Small intestine (tissue), 7 donors: ENCODE measurements at regions not wholly inside any gene's neighbourhood (a gene's known extent, or its start where the extent isn't known, plus 50 kb on each side); places are given as distances from the start of the nearest gene placed in this dataset.

Experiments used
- DNase-seq, 2 donors: peaks; one replicate each; pipeline versions ENCODE4 v3.0.0 to v3.0.0-alpha.2; 2013
- FAIRE-seq: peaks from 2 replicates; lab custom pipeline; 2012; peaks lifted over from hg19 to GRCh38; lab: Jason Lieb, UNC
- H3K27ac ChIP-seq, 3 donors: one replicate each; pipeline ENCODE4 v1.5.1; 2013; ENCODE audit warnings: low read length in 2 of 3, mild to moderate bottlenecking in 2 of 3, control low read depth in 1 of 3, inconsistent platforms in 1 of 3, low read depth in 1 of 3, moderate library complexity in 1 of 3
- H3K27me3 ChIP-seq, 3 donors: one replicate each; pipeline ENCODE4 v1.6.1; 2013; ENCODE audit warnings: low read length in 3 of 3, inconsistent platforms in 1 of 3; ENCODE audit not compliant: control insufficient read depth in 3 of 3, insufficient read depth in 3 of 3
- H3K36me3 ChIP-seq, 3 donors: one replicate each; pipeline ENCODE4 v1.6.1; 2013; ENCODE audit warnings: low read length in 3 of 3, inconsistent platforms in 1 of 3, low read depth in 1 of 3, mild to moderate bottlenecking in 1 of 3, moderate library complexity in 1 of 3; ENCODE audit not compliant: control insufficient read depth in 3 of 3, insufficient read depth in 2 of 3
- H3K4me1 ChIP-seq, 3 donors: one replicate each; pipeline ENCODE4 v1.6.1; 2013; ENCODE audit warnings: low read length in 2 of 3, inconsistent platforms in 1 of 3, low read depth in 1 of 3, mild to moderate bottlenecking in 1 of 3, moderate library complexity in 1 of 3; ENCODE audit not compliant: control insufficient read depth in 3 of 3, insufficient read depth in 2 of 3
- H3K4me3 ChIP-seq, 3 donors: one replicate each; pipeline ENCODE4 v1.5.1; 2013; ENCODE audit warnings: low read length in 3 of 3, control low read depth in 1 of 3, inconsistent platforms in 1 of 3, low read depth in 1 of 3, mild to moderate bottlenecking in 1 of 3, moderate library complexity in 1 of 3
- H3K9me3 ChIP-seq, 2 donors: one replicate each; pipeline ENCODE4 v1.6.1; 2013; ENCODE audit warnings: low read depth in 1 of 2, low read length in 1 of 2; ENCODE audit not compliant: control insufficient read depth in 2 of 2, insufficient read depth in 1 of 2
- WGBS, 3 donors: extraction: QIAGEN DNeasy Blood & Tissue Kit; methylation state at CpG; one replicate each; pipeline ENCODE4 v1.1.7; 2013; 5-methylcytosine and 5-hydroxymethylcytosine counted together
- donor health status: healthy with polysubstance abuse.
- donor health status: control.
- donor health status: control.
- donor health status: Bipolar disorder and iron deficiency.
- donor health status: healthy.

GRCh38 chr6:127032971-127033370, 85.5 kb upstream of the RSPO3 start:
- FAIRE-seq: no peak
- Histone ChIP-seq H3K4me1 (no peaks in the 10 kb centered on the region), H3K4me3 (no peak overlapping the region), H3K27me3 (no peaks in the 10 kb centered on the region), H3K9me3 (no peaks in the 10 kb centered on the region), H3K36me3 (no peaks in the 10 kb centered on the region), H3K27ac (no peak overlapping the region)
- 84 to 92% (median 89%) methylated on average over 3 of the region's 3 CpGs for WGBS, 3 donors
- DNase-seq: no peak

- Histone ChIP-seq H3K36me3 (no peaks in the 10 kb centered on the region), H3K27ac (no peak overlapping the region), H3K4me1 (no peaks in the 10 kb centered on the region), H3K27me3 (no peaks in the 10 kb centered on the region), H3K4me3 (no peak overlapping the region), H3K9me3 (no peaks in the 10 kb centered on the region)
- no peak for DNase-seq
- no peak for FAIRE-seq
These were observed 66.8 kb upstream of the RSPO3 start for GRCh38 chr6:127051571-127052260.

GRCh38 chr6:127053032-127053874, 65.2 kb upstream of the RSPO3 start:
- WGBS, 3 donors: 52 to 60% (median 59%) methylated on average over 2 of the region's 2 CpGs
- Histone ChIP-seq H3K27me3 (no peaks in the 10 kb centered on the region), H3K4me3 (no peak overlapping the region), H3K36me3 (no peaks in the 10 kb centered on the region), H3K9me3 (no peaks in the 10 kb centered on the region), H3K27ac (no peak overlapping the region), H3K4me1 (no peaks in the 10 kb centered on the region)
- FAIRE-seq (no peak), DNase-seq (no peak)

GRCh38 chr6:127053875-127054235, 64.6 kb upstream of the RSPO3 start:
- WGBS, 3 donors: 34 to 57% (median 56%) methylated on average over 1 of the region's 1 CpG

GRCh38 chr6:127058027-127058426, 60.4 kb upstream of the RSPO3 start:
- 91 to 98% (median 97%) methylated on average over 2 of the region's 2 CpGs for WGBS, 3 donors
- Histone ChIP-seq H3K36me3 (no peaks in the 10 kb centered on the region), H3K27ac (no peak overlapping the region), H3K9me3 (peaks cover 0 to 2% of the 10 kb centered on the region in 2 donors), H3K4me1 (no peaks in the 10 kb centered on the region), H3K4me3 (no peak overlapping the region), H3K27me3 (no peaks in the 10 kb centered on the region)
- FAIRE-seq (no peak), DNase-seq (no peak)

More at GRCh38 chr6:127053875-127054235, 64.6 kb upstream of the RSPO3 start:
- Histone ChIP-seq H3K4me3 (no peak overlapping the region), H3K36me3 (no peaks in the 10 kb centered on the region), H3K9me3 (no peaks in the 10 kb centered on the region), H3K4me1 (no peaks in the 10 kb centered on the region), H3K27me3 (no peaks in the 10 kb centered on the region), H3K27ac (no peak overlapping the region)
- DNase-seq: no peak
- FAIRE-seq: no peak

GRCh38 chr6:127058936-127059335, 59.5 kb upstream of the RSPO3 start:
- no peak overlapping the region for H3K27ac ChIP-seq
- no peaks in the 10 kb centered on the region for H3K27me3 ChIP-seq
- no peaks in the 10 kb centered on the region for H3K36me3 ChIP-seq
- WGBS, 3 donors: 71 to 89% (median 81%) methylated on average over 2 of the region's 2 CpGs
- no peaks in the 10 kb centered on the region for H3K4me1 ChIP-seq
- DNase-seq (no peak), FAIRE-seq (no peak)
- peaks cover 0 to 2% of the 10 kb centered on the region in 2 donors for H3K9me3 ChIP-seq
- H3K4me3 ChIP-seq: no peak overlapping the region
